ENCODE measurements at regions not wholly inside any gene's neighbourhood (a gene's known extent, or its start where the extent isn't known, plus 50 kb on each side); places are given as distances from the start of the nearest gene placed in this dataset.

DNA sequence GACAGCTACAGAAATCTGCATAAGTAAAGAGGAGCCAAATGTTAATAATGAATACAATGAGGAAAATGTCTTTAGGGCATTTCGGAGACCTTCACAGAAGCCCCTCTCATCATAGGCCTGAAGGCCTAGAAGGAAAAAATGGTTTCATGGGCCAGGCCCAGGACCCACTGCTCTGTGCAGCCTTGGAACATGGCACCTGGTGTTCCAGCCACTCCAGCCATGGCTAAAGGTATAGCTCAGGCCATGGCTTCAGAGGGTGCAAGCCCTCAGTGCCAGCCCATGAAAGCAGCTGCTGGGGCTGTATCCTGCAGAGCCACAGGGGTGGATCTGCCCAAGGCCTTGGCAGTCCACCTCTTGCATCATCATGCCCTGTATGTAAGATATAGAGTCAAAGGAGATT, 261.1 kb downstream of the SNCA start:
- no peaks in the 10 kb centered on the region for H3K27me3 ChIP-seq
- intact Hi-C loops (cut with DNase I) = no loop called here
- DNase-seq = no peak
- H3K4me1 ChIP-seq (ENCODE audit: insufficient read depth) = no peaks in the 10 kb centered on the region
- H3K9me3 ChIP-seq = no peaks in the 10 kb centered on the region
- H3K36me3 ChIP-seq = no peaks in the 10 kb centered on the region
- 86 to 100% (median 98%) methylated on average over 1 of the region's 1 CpG for WGBS, 3 donors
- no peak for TF ChIP-seq POLR2A (IDR thresholded peaks at IDR 0.05)
- no peak for TF ChIP-seq EP300 (IDR thresholded peaks at IDR 0.05)
- no peak for TF ChIP-seq CTCF (IDR thresholded peaks at IDR 0.05)
- H3K27ac ChIP-seq = no peak overlapping the region
- no peak overlapping the region for H3K4me3 ChIP-seq

DNA sequence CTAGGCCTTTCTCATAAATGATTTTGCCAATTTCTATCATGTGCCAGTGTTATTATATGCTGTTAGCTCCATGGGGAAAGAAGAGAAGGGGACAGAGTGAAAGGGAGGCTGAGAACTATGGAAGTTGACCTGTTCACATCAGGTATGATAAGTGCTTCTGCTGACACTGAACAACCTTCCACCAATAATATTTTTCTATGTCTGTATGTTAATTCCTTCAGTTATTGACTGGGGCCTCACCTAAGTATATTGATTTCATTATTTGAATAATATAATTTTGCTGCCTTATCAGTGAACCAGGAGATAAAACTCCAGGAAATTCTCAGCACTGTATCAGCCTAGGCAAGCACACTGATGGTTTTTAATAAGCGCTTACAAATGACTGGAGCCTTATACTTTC, 262.8 kb downstream of the SNCA start:
- WGBS, 3 donors = 95 to 97% (median 97%) methylated on average over 1 of the region's 1 CpG
- TF ChIP-seq CTCF (IDR thresholded peaks at IDR 0.05) = no peak
- no peak for TF ChIP-seq POLR2A (IDR thresholded peaks at IDR 0.05)
- TF ChIP-seq EP300 (IDR thresholded peaks at IDR 0.05) = no peak
- H3K4me3 ChIP-seq = no peak overlapping the region
- H3K36me3 ChIP-seq = no peaks in the 10 kb centered on the region
- DNase-seq = no peak
- H3K4me1 ChIP-seq (ENCODE audit: insufficient read depth) = no peaks in the 10 kb centered on the region
- no peaks in the 10 kb centered on the region for H3K27me3 ChIP-seq
- no peak overlapping the region for H3K27ac ChIP-seq
- intact Hi-C loops (cut with DNase I) = no loop called here
- H3K9me3 ChIP-seq = no peaks in the 10 kb centered on the region

DNA sequence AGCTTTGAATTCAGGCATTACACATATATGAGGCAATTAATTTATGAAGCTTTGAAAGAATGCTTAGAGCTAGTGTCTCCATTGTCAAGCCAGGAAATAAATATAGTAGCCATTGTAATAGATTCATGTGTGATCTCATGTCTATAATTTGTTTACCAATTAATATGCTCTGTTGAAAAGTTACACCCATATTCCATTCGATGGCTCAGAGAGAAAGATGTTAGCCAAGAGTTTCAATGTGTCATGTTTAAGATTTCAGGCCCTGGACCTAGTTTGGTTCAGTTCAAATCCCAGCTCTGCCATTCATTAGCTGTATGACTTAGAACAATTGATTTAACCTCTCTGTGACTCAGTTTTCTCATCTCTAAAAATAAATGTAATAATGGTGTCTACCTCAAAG, 263.3 kb downstream of the SNCA start:
- H3K4me3 ChIP-seq = no peak overlapping the region
- 68 to 79% (median 76%) methylated on average over 1 of the region's 1 CpG for WGBS, 3 donors
- no peaks in the 10 kb centered on the region for H3K27me3 ChIP-seq
- no peak overlapping the region for H3K27ac ChIP-seq
- intact Hi-C loops (cut with DNase I) = no loop called here
- H3K4me1 ChIP-seq (ENCODE audit: insufficient read depth) = no peaks in the 10 kb centered on the region
- TF ChIP-seq CTCF (IDR thresholded peaks at IDR 0.05) (no peak), EP300 (IDR thresholded peaks at IDR 0.05) (no peak), POLR2A (IDR thresholded peaks at IDR 0.05) (no peak)
- no peaks in the 10 kb centered on the region for H3K36me3 ChIP-seq
- H3K9me3 ChIP-seq = no peaks in the 10 kb centered on the region
- no peak for DNase-seq

- TF ChIP-seq EP300 (IDR thresholded peaks at IDR 0.05) (no peak), CTCF (IDR thresholded peaks at IDR 0.05) (no peak), POLR2A (IDR thresholded peaks at IDR 0.05) (no peak)
- no peaks in the 10 kb centered on the region for H3K36me3 ChIP-seq
- no peak overlapping the region for H3K27ac ChIP-seq
- H3K27me3 ChIP-seq = no peaks in the 10 kb centered on the region
- H3K4me1 ChIP-seq (ENCODE audit: insufficient read depth) = no peaks in the 10 kb centered on the region
- intact Hi-C loops (cut with DNase I) = no loop called here
- 39 to 44% (median 40%) methylated on average over 2 of the region's 2 CpGs for WGBS, 3 donors
- DNase-seq = no peak
- no peaks in the 10 kb centered on the region for H3K9me3 ChIP-seq
- H3K4me3 ChIP-seq = no peak overlapping the region
Measured at GRCh38 chr4:89572224-89572858, 264.6 kb downstream of the SNCA start.

All from ovary (tissue), 7 donors.